ENCODE measurements at regions not wholly inside any gene's neighbourhood (a gene's known extent, or its start where the extent isn't known, plus 50 kb on each side); places are given as distances from the start of the nearest gene placed in this dataset.

GRCh38 chr1:234962340-234962989 is 166.2 kb downstream of the TOMM20 start:
- DNase-seq (ENCODE audit: low read depth, low spot score) = no peak
- no peaks in the 10 kb centered on the region for H3K27me3 Mint-ChIP-seq (ENCODE audit: low read depth)
- no peaks in the 10 kb centered on the region for H3K9me3 Mint-ChIP-seq
- peaks cover 51% of the 10 kb centered on the region for H3K4me1 Mint-ChIP-seq
- H3K4me3 Mint-ChIP-seq = no peak overlapping the region
- no peak for TF ChIP-seq CTCF (conservative IDR thresholded peaks at IDR 0.05)
- H3K36me3 Mint-ChIP-seq (ENCODE audit: low read depth) = no peaks in the 10 kb centered on the region
- no peak overlapping the region for H3K27ac Mint-ChIP-seq (ENCODE audit: unreplicated experiment)

GRCh38 chr1:234961456-234962339 is 166.9 kb downstream of the TOMM20 start:
- TF ChIP-seq CTCF (conservative IDR thresholded peaks at IDR 0.05) = no peak
- H3K9me3 Mint-ChIP-seq = no peaks in the 10 kb centered on the region
- no peaks in the 10 kb centered on the region for H3K27me3 Mint-ChIP-seq (ENCODE audit: low read depth)
- peaks cover 58% of the 10 kb centered on the region for H3K4me1 Mint-ChIP-seq
- H3K4me3 Mint-ChIP-seq = no peak overlapping the region
- no peak for DNase-seq (ENCODE audit: low read depth, low spot score)
- H3K36me3 Mint-ChIP-seq (ENCODE audit: low read depth) = no peaks in the 10 kb centered on the region
- H3K27ac Mint-ChIP-seq (ENCODE audit: unreplicated experiment) = no peak overlapping the region

- DNase-seq (ENCODE audit: low read depth, low spot score) = no peak
- H3K9me3 Mint-ChIP-seq = no peaks in the 10 kb centered on the region
These were observed 167.7 kb downstream of the TOMM20 start for GRCh38 chr1:234960722-234961455.

GRCh38 chr1:234958706-234959657 is 169.7 kb downstream of the TOMM20 start:
- H3K27me3 Mint-ChIP-seq (ENCODE audit: low read depth) = no peaks in the 10 kb centered on the region
- H3K9me3 Mint-ChIP-seq = no peaks in the 10 kb centered on the region
- no peak for TF ChIP-seq CTCF (conservative IDR thresholded peaks at IDR 0.05)
- no peak for DNase-seq (ENCODE audit: low read depth, low spot score)
- H3K36me3 Mint-ChIP-seq (ENCODE audit: low read depth) = no peaks in the 10 kb centered on the region
- H3K4me3 Mint-ChIP-seq = peak overlapping the region; percentile 42
- peaks cover 75% of the 10 kb centered on the region for H3K4me1 Mint-ChIP-seq
- peak overlapping the region; percentile 80 for H3K27ac Mint-ChIP-seq (ENCODE audit: unreplicated experiment)

More at GRCh38 chr1:234960722-234961455, 167.7 kb downstream of the TOMM20 start:
- Mint-ChIP-seq H3K27me3 (ENCODE audit: low read depth) (no peaks in the 10 kb centered on the region), H3K4me1 (peaks cover 56% of the 10 kb centered on the region), H3K4me3 (peak overlapping the region; percentile 8), H3K36me3 (ENCODE audit: low read depth) (no peaks in the 10 kb centered on the region), H3K27ac (ENCODE audit: unreplicated experiment) (no peak overlapping the region)
- TF ChIP-seq CTCF (conservative IDR thresholded peaks at IDR 0.05) = no peak

Data from neural crest cell (in vitro differentiated cells).